GM10248 (cell line): ENCODE measurements at regions not wholly inside any gene's neighbourhood (a gene's known extent, or its start where the extent isn't known, plus 50 kb on each side); places are given as distances from the start of the nearest gene placed in this dataset.

ENCODE experiments used
- CTCF ChIA-PET: fragments of 300-600 bp; sonication (Branson Sonifier 250); formaldehyde crosslinking; extraction: SDS; loops from one replicate; lab custom pipeline; 2021; ENCODE audit warnings: antibody characterized with exemption; lab: Yijun Ruan, JAX
- POLR2A ChIA-PET: fragments of 350-650 bp; sonication (Branson Sonifier 250); formaldehyde crosslinking; extraction: SDS; loops from one replicate; lab custom pipeline; 2020; ENCODE audit warnings: antibody characterized with exemption; lab: Yijun Ruan, JAX
- DNase-seq: peaks from one replicate; pipeline ENCODE4 v3.0.0; 2012; ENCODE audit errors: extremely low spot score
- CTCF ChIP-seq: IDR thresholded peaks from 2 replicates; pipeline ENCODE4 v1.5.1; 2012; ENCODE audit warnings: mild to moderate bottlenecking, low read depth; ENCODE audit errors: extremely low read depth, missing control alignments, control extremely low read depth

GRCh38 chr9:90511711-90512110, 130.9 kb downstream of the DIRAS2 start:
- ChIA-PET POLR2A (no interaction called here), CTCF (interaction anchor here (1.5 kb wide), 1 partner anchor 8 kb away, joined by 3 read pairs; no protein-coding TSS in a partner anchor)
- TF ChIP-seq CTCF: no peak
- no peak for DNase-seq

- ChIA-PET POLR2A (interaction anchor here (0.6 kb wide), 1 partner anchor 11 kb away, joined by 3 read pairs; no protein-coding TSS in a partner anchor), CTCF (interaction anchor here (1.5 to 2.2 kb wide), 2 partner anchors 9 to 13 kb away, joined by 4 to 7 read pairs; no protein-coding TSS in a partner anchor)
- no peak for TF ChIP-seq CTCF
- DNase-seq: no peak
Observed at GRCh38 chr9:90514877-90515276, 127.7 kb downstream of the DIRAS2 start.

GRCh38 chr9:90515510-90515909, 127.1 kb downstream of the DIRAS2 start:
- TF ChIP-seq CTCF: no peak
- ChIA-PET CTCF (interaction anchor here (2.2 kb wide), 1 partner anchor 9 kb away, joined by 7 read pairs; no protein-coding TSS in a partner anchor), POLR2A (no interaction called here)
- no peak for DNase-seq

- POLR2A ChIA-PET: no interaction called here
- TF ChIP-seq CTCF: no peak
- DNase-seq: no peak
- CTCF ChIA-PET: interaction anchor here (1.7 kb wide), 1 partner anchor 19 kb away, joined by 3 read pairs; no protein-coding TSS in a partner anchor
Observed at GRCh38 chr9:90517103-90517502, 125.5 kb downstream of the DIRAS2 start.

GRCh38 chr9:90521811-90522570, 120.6 kb downstream of the DIRAS2 start:
- POLR2A ChIA-PET: no interaction called here
- CTCF ChIA-PET: interaction anchor here (0.9 kb wide), 1 partner anchor 11 kb away, joined by 3 read pairs; no protein-coding TSS in a partner anchor
- TF ChIP-seq CTCF: no peak
- DNase-seq: no peak

- TF ChIP-seq CTCF: no peak
- ChIA-PET POLR2A (no interaction called here), CTCF (interaction anchor here (1.1 to 1.6 kb wide), 3 partner anchors 9 to 18 kb away, joined by 3 to 7 read pairs (median 3); no protein-coding TSS in a partner anchor)
- no peak for DNase-seq
Observed at GRCh38 chr9:90523958-90524357, 118.7 kb downstream of the DIRAS2 start.
